IMR-90 (cell line): ENCODE measurements at regions not wholly inside any gene's neighbourhood (a gene's known extent, or its start where the extent isn't known, plus 50 kb on each side); places are given as distances from the start of the nearest gene placed in this dataset.

Source experiments
- ATAC-seq: fragments of 200-7000 bp; cut with Tn5 transposase; 2 replicates; pipeline ENCODE4 v1.9.1; 2020; ENCODE audit warnings: low read depth, mild to moderate bottlenecking, moderate library complexity
- BruUV-seq: library from RNA; stranded (reverse); fragments of 400-500 nt; replicated peaks from 2 replicates; lab custom pipeline; 2021; lab: Mats Ljungman, UMichigan
- CTCF ChIA-PET: fragments of 300-600 bp; formaldehyde crosslinking; extraction: SDS; loops from one replicate; lab custom pipeline; 2021; ENCODE audit warnings: antibody characterized with exemption; lab: Yijun Ruan, JAX
- POLR2A ChIA-PET: fragments of 300-600 bp; sonication (Branson Sonifier 250); formaldehyde crosslinking; loops from one replicate; lab custom pipeline; 2022; ENCODE audit warnings: antibody characterized with exemption; ENCODE audit not compliant: unreplicated experiment; lab: Charles Lee
- DNase-seq: peaks from one replicate; pipeline ENCODE4 v3.0.0; 2013
- H2AFZ ChIP-seq: replicated peaks from 2 replicates; pipeline ENCODE3; 2013; ENCODE audit warnings: low read length, mild to moderate bottlenecking; ENCODE audit not compliant: poor library complexity
- H2AK5ac ChIP-seq: 2 replicates; pipeline ENCODE4 v1.6.1; 2013; ENCODE audit warnings: low read depth, low read length, inconsistent platforms
- H2AK9ac ChIP-seq: replicated peaks from 2 replicates; pipeline ENCODE3; 2013; ENCODE audit warnings: mild to moderate bottlenecking, low read depth, low read length, moderate library complexity; ENCODE audit not compliant: poor library complexity
- H2BK120ac ChIP-seq: 2 replicates; pipeline ENCODE4 v1.6.1; 2013; ENCODE audit warnings: low read depth, low read length, inconsistent platforms
- H2BK15ac ChIP-seq: 3 replicates; pipeline ENCODE4 v1.6.1; 2013; ENCODE audit warnings: low read depth, low read length, inconsistent platforms
- H2BK20ac ChIP-seq: 2 replicates; pipeline ENCODE4 v1.6.1; 2013; ENCODE audit warnings: low read depth, mild to moderate bottlenecking, inconsistent platforms, low read length, moderate library complexity
- H2BK5ac ChIP-seq: 2 replicates; pipeline ENCODE4 v1.6.1; 2013; ENCODE audit warnings: mild to moderate bottlenecking, low read depth, low read length, inconsistent platforms; ENCODE audit not compliant: poor library complexity, severe bottlenecking
- H3K14ac ChIP-seq: replicated peaks from 2 replicates; pipeline ENCODE4 v1.6.1; 2013; ENCODE audit warnings: low read depth, low read length, inconsistent platforms
- H3K18ac ChIP-seq: 2 replicates; pipeline ENCODE4 v1.6.1; 2013; ENCODE audit warnings: low read depth, low read length, control low read depth
- H3K23ac ChIP-seq: 2 replicates; pipeline ENCODE4 v1.6.1; 2013; ENCODE audit warnings: low read depth, low read length, inconsistent platforms
- H3K27ac ChIP-seq: 2 replicates; pipeline ENCODE4 v1.5.1; 2013; ENCODE audit warnings: mild to moderate bottlenecking, control low read depth, low read length; ENCODE audit not compliant: insufficient read depth
- H3K27me3 ChIP-seq: 2 replicates; pipeline ENCODE4 v1.6.1; 2013; ENCODE audit warnings: low read length; ENCODE audit not compliant: control insufficient read depth, insufficient read depth
- H3K36me3 ChIP-seq: 2 replicates; pipeline ENCODE4 v1.6.1; 2013; ENCODE audit warnings: low read length, mixed read lengths; ENCODE audit not compliant: control insufficient read depth, insufficient read depth
- H3K4ac ChIP-seq: 2 replicates; pipeline ENCODE4 v1.6.1; 2013; ENCODE audit warnings: low read depth, low read length, inconsistent platforms
- H3K4me1 ChIP-seq: 2 replicates; pipeline ENCODE4 v1.6.1; 2013; ENCODE audit warnings: low read length, mixed read lengths; ENCODE audit not compliant: control insufficient read depth, insufficient read depth
- H3K4me2 ChIP-seq: 2 replicates; pipeline ENCODE4 v1.6.1; 2013; ENCODE audit warnings: low read depth, mild to moderate bottlenecking, control low read depth, low read length, moderate library complexity
- H3K4me3 ChIP-seq: 2 replicates; pipeline ENCODE4 v1.5.1; 2013; ENCODE audit warnings: low read depth, mild to moderate bottlenecking, control low read depth, low read length, moderate library complexity; ENCODE audit not compliant: insufficient read depth
- H3K56ac ChIP-seq: 2 replicates; pipeline ENCODE4 v1.6.1; 2013; ENCODE audit warnings: low read length, inconsistent platforms; ENCODE audit not compliant: insufficient read depth; ENCODE audit errors: extremely low read depth
- H3K79me1 ChIP-seq, 2 experiments: 2 replicates each; pipeline ENCODE4 v1.6.1; 2013; ENCODE audit warnings: low read length in 2 of 2, inconsistent platforms in 1 of 2, low read depth in 1 of 2
- H3K9ac ChIP-seq: 2 replicates; pipeline ENCODE4 v1.6.1; 2013; ENCODE audit warnings: low read depth, low read length, control low read depth
- H3K9me1 ChIP-seq: 2 replicates; pipeline ENCODE4 v1.6.1; 2013; ENCODE audit warnings: low read length, inconsistent platforms; ENCODE audit not compliant: insufficient read depth
- H3K9me3 ChIP-seq: 2 replicates; pipeline ENCODE4 v1.6.1; 2013; ENCODE audit warnings: low read length; ENCODE audit not compliant: control insufficient read depth, insufficient read depth
- H4K20me1 ChIP-seq: 2 replicates; pipeline ENCODE4 v1.6.1; 2013; ENCODE audit warnings: low read length, inconsistent platforms; ENCODE audit not compliant: insufficient read depth
- H4K5ac ChIP-seq: 2 replicates; pipeline ENCODE4 v1.6.1; 2013; ENCODE audit warnings: mild to moderate bottlenecking, low read depth, low read length, control low read depth
- H4K8ac ChIP-seq, 2 experiments: 2 replicates each; pipeline ENCODE4 v1.6.1; 2013; ENCODE audit warnings: low read depth in 2 of 2, low read length in 2 of 2, control low read depth in 1 of 2, inconsistent platforms in 1 of 2
- H4K91ac ChIP-seq: 2 replicates; pipeline ENCODE4 v1.6.1; 2013; ENCODE audit warnings: low read depth, low read length, inconsistent platforms; ENCODE audit not compliant: insufficient read depth
- BHLHE40 ChIP-seq: fragments of 150-350 bp; IDR thresholded peaks from 2 replicates; pipeline ENCODE4 v1.6.1; 2016; ENCODE audit warnings: mild to moderate bottlenecking, low read depth, low read length
- CEBPB ChIP-seq: IDR thresholded peaks from 2 replicates; pipeline ENCODE4 v1.6.1; 2012; ENCODE audit warnings: low read depth, low read length, improper control_type of control experiment
- CHD1 ChIP-seq: IDR thresholded peaks from 2 replicates; pipeline ENCODE4 v1.6.1; 2012; ENCODE audit warnings: low read depth, low read length, improper control_type of control experiment
- FOS ChIP-seq: fragments of 150-350 bp; IDR thresholded peaks from 2 replicates; pipeline ENCODE4 v1.6.1; 2016; ENCODE audit warnings: low read depth, low read length
- MAFK ChIP-seq: IDR thresholded peaks from 2 replicates; pipeline ENCODE4 v1.6.1; 2012; ENCODE audit warnings: low read depth, low read length, improper control_type of control experiment
- MAZ ChIP-seq: IDR thresholded peaks from 2 replicates; pipeline ENCODE4 v1.6.1; 2012; ENCODE audit warnings: low read depth, mild to moderate bottlenecking, low read length, improper control_type of control experiment, moderate library complexity, borderline replicate concordance
- MXI1 ChIP-seq: IDR thresholded peaks from 2 replicates; pipeline ENCODE4 v1.6.1; 2012; ENCODE audit warnings: low read depth, mild to moderate bottlenecking, low read length, moderate library complexity, borderline replicate concordance
- NFE2L2 ChIP-seq: fragments of 150-350 bp; IDR thresholded peaks from 2 replicates; pipeline ENCODE4 v1.6.1; 2016; ENCODE audit warnings: low read depth, mild to moderate bottlenecking, low read length
- POLR2A ChIP-seq: IDR thresholded peaks from 2 replicates; pipeline ENCODE4 v1.6.1; 2012; ENCODE audit warnings: mild to moderate bottlenecking, low read depth, low read length
- RAD21 ChIP-seq: IDR thresholded peaks from 2 replicates; pipeline ENCODE4 v1.6.1; 2012; ENCODE audit warnings: low read length, improper control_type of control experiment
- RCOR1 ChIP-seq: IDR thresholded peaks from 2 replicates; pipeline ENCODE4 v1.6.1; 2012; ENCODE audit warnings: mild to moderate bottlenecking, low read length, improper control_type of control experiment; ENCODE audit not compliant: insufficient replicate concordance
- SMC3 ChIP-seq: fragments of 150-350 bp; IDR thresholded peaks from 2 replicates; pipeline ENCODE4 v1.6.1; 2016; ENCODE audit warnings: low read depth, mild to moderate bottlenecking, antibody characterized with exemption, low read length, moderate library complexity
- WGBS, 2 experiments: methylation state at CpG; one replicate each; pipeline versions ENCODE4 v1.1.5 to v1.1.7; 2013; ENCODE audit warnings: missing lambda C conversion rate in 2 of 2; ENCODE audit not compliant: insufficient read length in 1 of 2; ENCODE audit errors: extremely low coverage in 2 of 2; 5-methylcytosine and 5-hydroxymethylcytosine counted together
- dilution Hi-C: fragments of 300-500 bp; cut with HindIII; formaldehyde crosslinking; loops from one replicate; pipeline ENCODE4 v1.14.3; 2018; ENCODE audit warnings: low sequenced_read_pairs; ENCODE audit not compliant: unreplicated experiment
- in situ Hi-C: fragments of 300-500 bp; cut with MboI; formaldehyde crosslinking; loops from 3 replicates; pipeline ENCODE4 v1.14.3; 2019; ENCODE audit warnings: low sequenced_read_pairs, inconsistent platforms, mixed read lengths
- intact Hi-C: fragments of 100-400 bp; cut with micrococcal nuclease; formaldehyde crosslinking; loops from 2 replicates; pipeline ENCODE4 v1.10.0; 2022
- TF ChIP-seq, protein P1 (sequence below): conservative IDR thresholded peaks from 2 replicates; pipeline ENCODE4 v1.5.1; 2012; ENCODE audit warnings: mild to moderate bottlenecking, low read depth, low read length, improper control_type of control experiment
- TF ChIP-seq, protein P2 (sequence below): fragments of 150-350 bp; IDR thresholded peaks from 2 replicates; pipeline ENCODE4 v1.6.1; 2017; ENCODE audit warnings: mild to moderate bottlenecking, antibody characterized with exemption, low read length, low read depth
- TF ChIP-seq, protein P3 (sequence below): fragments of 150-350 bp; IDR thresholded peaks from 2 replicates; pipeline ENCODE4 v1.6.1; 2016; ENCODE audit warnings: low read depth, mild to moderate bottlenecking, low read length, moderate library complexity, borderline replicate concordance

DNA sequence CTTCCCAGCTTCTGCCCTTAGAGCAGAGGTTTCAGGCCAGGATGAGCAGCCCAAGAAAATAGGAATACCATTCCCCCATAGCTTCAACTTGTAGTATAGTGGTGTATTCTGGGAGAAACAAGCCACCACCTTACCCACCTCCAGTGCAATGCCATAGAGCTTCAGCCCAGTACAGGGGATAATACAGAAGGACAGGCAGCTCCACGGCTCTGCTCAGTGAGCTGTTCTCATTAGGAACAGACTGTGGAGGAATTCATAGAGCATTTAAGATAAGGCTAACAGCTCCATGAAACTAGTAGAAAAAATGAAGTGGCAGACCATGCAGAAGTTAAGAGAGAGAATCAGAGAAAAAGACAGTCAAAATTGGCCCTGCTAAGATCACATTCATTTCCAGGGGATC is 294.7 kb upstream of the POGK start:
- no peak overlapping the region for H2AK5ac ChIP-seq
- H2AK9ac ChIP-seq, result no peak overlapping the region
- no peak overlapping the region for H3K56ac ChIP-seq
- DNase-seq, result no peak
- no peak overlapping the region for H3K27ac ChIP-seq
- H4K8ac ChIP-seq, result no peak overlapping the region
- WGBS, 2 experiments, result no CpG with 5 or more reads among the region's 1 CpG
- H3K4me1 ChIP-seq, result no peaks in the 10 kb centered on the region
- no peak overlapping the region for H3K14ac ChIP-seq
- no peak overlapping the region for H3K9ac ChIP-seq
- H4K20me1 ChIP-seq, result no peaks in the 10 kb centered on the region
- intact Hi-C loops, result no loop called here
- no peaks in the 10 kb centered on the region for H3K36me3 ChIP-seq
- no peak overlapping the region for H3K18ac ChIP-seq
- in situ Hi-C loops, result no loop called here
- no peaks in the 10 kb centered on the region for H3K9me1 ChIP-seq
- H2BK20ac ChIP-seq, result no peak overlapping the region
- no peak for ATAC-seq
- dilution Hi-C loops, result no loop called here
- ChIA-PET POLR2A (no interaction called here), CTCF (no interaction called here)
- no peak overlapping the region for H3K4ac ChIP-seq
- H2BK120ac ChIP-seq, result no peak overlapping the region
- H2BK5ac ChIP-seq, result no peak overlapping the region
- H3K23ac ChIP-seq, result no peak overlapping the region
- no peak overlapping the region for H4K91ac ChIP-seq
- no TSS peak for BruUV-seq
- no peak overlapping the region for H3K4me2 ChIP-seq
- no peaks in the 10 kb centered on the region for H3K79me1 ChIP-seq
- no peak overlapping the region for H2AFZ ChIP-seq
- H3K27me3 ChIP-seq, result no peaks in the 10 kb centered on the region
- H3K9me3 ChIP-seq, result peaks cover 2% of the 10 kb centered on the region; the same call in 1 of the 2 replicates
- H4K5ac ChIP-seq, result no peak overlapping the region
- no peak overlapping the region for H3K4me3 ChIP-seq
- H2BK15ac ChIP-seq, result no peak overlapping the region
- TF ChIP-seq RCOR1, result no peak
- TF ChIP-seq POLR2A, result no peak
- TF ChIP-seq, protein P1, sequence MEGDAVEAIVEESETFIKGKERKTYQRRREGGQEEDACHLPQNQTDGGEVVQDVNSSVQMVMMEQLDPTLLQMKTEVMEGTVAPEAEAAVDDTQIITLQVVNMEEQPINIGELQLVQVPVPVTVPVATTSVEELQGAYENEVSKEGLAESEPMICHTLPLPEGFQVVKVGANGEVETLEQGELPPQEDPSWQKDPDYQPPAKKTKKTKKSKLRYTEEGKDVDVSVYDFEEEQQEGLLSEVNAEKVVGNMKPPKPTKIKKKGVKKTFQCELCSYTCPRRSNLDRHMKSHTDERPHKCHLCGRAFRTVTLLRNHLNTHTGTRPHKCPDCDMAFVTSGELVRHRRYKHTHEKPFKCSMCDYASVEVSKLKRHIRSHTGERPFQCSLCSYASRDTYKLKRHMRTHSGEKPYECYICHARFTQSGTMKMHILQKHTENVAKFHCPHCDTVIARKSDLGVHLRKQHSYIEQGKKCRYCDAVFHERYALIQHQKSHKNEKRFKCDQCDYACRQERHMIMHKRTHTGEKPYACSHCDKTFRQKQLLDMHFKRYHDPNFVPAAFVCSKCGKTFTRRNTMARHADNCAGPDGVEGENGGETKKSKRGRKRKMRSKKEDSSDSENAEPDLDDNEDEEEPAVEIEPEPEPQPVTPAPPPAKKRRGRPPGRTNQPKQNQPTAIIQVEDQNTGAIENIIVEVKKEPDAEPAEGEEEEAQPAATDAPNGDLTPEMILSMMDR, result no peak
- no peak for TF ChIP-seq RAD21
- no peak for TF ChIP-seq MAFK
- TF ChIP-seq, protein P2, sequence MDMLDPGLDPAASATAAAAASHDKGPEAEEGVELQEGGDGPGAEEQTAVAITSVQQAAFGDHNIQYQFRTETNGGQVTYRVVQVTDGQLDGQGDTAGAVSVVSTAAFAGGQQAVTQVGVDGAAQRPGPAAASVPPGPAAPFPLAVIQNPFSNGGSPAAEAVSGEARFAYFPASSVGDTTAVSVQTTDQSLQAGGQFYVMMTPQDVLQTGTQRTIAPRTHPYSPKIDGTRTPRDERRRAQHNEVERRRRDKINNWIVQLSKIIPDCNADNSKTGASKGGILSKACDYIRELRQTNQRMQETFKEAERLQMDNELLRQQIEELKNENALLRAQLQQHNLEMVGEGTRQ, result no peak
- no peak for TF ChIP-seq CHD1
- no peak for TF ChIP-seq BHLHE40
- TF ChIP-seq CEBPB, result no peak
- no peak for TF ChIP-seq MAZ
- no peak for TF ChIP-seq FOS
- TF ChIP-seq, protein P3, sequence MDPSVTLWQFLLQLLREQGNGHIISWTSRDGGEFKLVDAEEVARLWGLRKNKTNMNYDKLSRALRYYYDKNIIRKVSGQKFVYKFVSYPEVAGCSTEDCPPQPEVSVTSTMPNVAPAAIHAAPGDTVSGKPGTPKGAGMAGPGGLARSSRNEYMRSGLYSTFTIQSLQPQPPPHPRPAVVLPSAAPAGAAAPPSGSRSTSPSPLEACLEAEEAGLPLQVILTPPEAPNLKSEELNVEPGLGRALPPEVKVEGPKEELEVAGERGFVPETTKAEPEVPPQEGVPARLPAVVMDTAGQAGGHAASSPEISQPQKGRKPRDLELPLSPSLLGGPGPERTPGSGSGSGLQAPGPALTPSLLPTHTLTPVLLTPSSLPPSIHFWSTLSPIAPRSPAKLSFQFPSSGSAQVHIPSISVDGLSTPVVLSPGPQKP, result no peak
- no peak for TF ChIP-seq SMC3
- TF ChIP-seq NFE2L2, result no peak
- no peak for TF ChIP-seq MXI1
